ENCODE measurements at regions not wholly inside any gene's neighbourhood (a gene's known extent, or its start where the extent isn't known, plus 50 kb on each side); places are given as distances from the start of the nearest gene placed in this dataset.

- no peak for DNase-seq (ENCODE audit: low spot score)
These were observed 1585.2 kb upstream of the TENM4 start for GRCh38 chr11:81026032-81026431.

DNA sequence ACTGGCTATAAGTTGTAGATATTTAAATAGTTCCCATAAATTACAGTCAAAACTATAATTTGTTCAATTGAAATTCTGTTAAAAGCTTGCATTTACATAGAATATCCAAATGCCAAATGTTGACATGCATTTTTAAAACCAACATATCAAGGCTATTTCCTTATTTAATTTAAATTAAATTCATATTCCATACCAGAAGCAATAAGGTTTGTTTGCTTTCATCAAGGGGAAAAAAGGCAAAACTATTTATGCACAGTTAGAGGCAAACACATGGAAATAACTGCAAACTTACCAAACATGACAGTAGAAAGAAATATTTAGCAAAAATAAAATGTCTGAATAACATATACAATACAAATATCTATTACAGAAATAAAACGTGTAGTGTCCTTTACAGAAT lies 1581.2 kb upstream of the TENM4 start:
- no peak for DNase-seq (ENCODE audit: low spot score)

- DNase-seq (ENCODE audit: low spot score): no peak
These were observed 1569.8 kb upstream of the TENM4 start for GRCh38 chr11:81010631-81011030.

- no peak for DNase-seq (ENCODE audit: low spot score)
These were observed 1566.2 kb upstream of the TENM4 start for GRCh38 chr11:81007046-81007445.

DNA sequence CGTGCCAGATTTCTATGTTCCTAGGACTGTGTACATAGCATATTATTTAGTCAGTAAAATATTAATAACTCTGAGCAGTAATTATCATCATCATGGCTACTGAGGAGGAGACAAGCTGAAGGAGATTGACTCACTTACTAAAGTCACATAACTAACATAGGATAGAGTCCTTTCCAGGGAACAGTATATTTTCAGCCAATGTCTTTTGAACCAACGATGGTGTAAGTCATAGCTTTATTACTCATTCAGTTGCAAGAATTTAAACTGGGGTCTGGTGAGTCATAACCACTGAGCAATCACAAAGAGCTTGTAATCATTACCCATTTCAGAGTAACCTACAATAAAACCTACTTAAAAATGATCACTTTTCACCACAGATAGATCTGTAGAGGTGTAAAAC lies 1564.8 kb upstream of the TENM4 start:
- DNase-seq (ENCODE audit: low spot score): no peak

GRCh38 chr11:81004576-81004975 lies 1563.7 kb upstream of the TENM4 start:
- DNase-seq (ENCODE audit: low spot score): no peak

GRCh38 chr11:81002374-81002773 lies 1561.5 kb upstream of the TENM4 start:
- DNase-seq (ENCODE audit: low spot score): no peak

DNA sequence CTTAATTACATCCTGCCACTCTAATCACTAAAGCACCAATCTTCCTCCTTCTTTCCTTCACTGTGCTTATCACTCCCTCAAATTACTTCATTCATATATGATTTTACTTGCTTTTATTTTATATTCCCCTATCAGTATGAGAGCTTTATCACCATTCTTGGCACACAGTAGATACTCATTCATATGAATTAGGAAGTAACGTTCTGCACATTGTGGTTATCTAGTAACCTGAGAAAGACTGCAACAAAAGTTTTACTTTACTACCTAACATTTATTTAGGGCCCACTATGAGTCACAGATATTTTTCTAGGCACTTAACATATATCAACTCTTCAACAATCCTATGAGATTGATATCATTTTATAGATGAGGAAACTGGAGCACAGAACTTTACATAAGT lies 1559.9 kb upstream of the TENM4 start:
- no peak for DNase-seq (ENCODE audit: low spot score)

DNA sequence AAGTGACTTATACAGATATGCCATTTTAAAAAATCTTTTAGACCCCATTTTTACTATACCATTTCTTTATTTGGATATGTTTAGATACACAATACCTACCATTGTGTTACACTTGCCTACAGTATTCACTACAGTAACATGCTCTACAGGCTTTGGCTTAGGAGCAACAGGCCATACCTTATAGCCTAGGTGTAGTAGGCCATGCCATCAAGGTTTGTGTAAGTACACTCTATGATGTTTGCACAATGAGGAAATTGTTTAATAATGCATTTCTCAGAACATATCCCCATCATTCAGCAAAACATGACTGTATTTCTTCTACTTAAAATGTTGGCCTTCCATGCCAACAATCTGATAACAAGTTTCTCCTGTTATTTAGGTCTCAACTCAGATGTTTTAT lies 1559.5 kb upstream of the TENM4 start:
- DNase-seq (ENCODE audit: low spot score): no peak

DNA sequence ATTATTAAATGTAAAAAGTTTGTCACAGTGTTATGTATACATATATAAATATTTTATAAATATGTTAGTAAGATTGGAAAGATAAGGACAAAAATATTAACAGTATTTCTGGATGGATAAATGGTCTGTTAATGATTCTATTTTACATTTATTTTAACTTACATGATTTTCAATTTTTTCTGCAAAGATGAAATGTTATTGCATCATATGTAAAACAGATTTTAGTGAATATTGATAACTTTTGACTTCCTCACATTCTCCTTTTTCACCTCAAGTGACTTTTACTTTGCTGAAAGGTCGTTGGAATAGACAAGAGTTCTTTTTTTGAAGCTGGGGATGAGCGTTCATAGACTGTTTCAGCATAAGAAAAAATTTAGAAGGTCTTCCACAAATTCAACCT lies 1554.7 kb upstream of the TENM4 start:
- no peak for DNase-seq (ENCODE audit: low spot score)

DNA sequence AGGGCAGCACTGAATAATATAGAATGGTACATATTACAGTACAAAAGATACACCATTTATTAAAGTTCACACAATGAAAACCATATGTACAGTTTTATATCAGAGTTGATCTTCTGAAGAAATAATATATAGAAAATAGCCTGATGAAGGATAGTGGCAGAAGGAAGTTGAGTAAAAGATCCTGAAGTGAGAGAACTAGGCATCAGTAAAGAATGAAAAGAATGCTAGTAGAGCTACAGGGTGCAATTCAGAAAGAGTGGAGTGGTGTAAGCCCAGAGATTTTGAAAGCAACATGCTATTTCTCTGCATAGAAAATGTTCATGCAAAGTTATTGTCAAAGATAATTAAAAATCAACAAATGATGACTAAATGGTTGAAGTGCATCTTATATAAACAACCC lies 1552.7 kb upstream of the TENM4 start:
- DNase-seq (ENCODE audit: low spot score): no peak

- DNase-seq (ENCODE audit: low spot score): no peak
These were observed 1550.1 kb upstream of the TENM4 start for GRCh38 chr11:80990885-80991284.

- no peak for DNase-seq (ENCODE audit: low spot score)
These were observed 1546.3 kb upstream of the TENM4 start for GRCh38 chr11:80987171-80987570.

- no peak for DNase-seq (ENCODE audit: low spot score)
These were observed 1545.7 kb upstream of the TENM4 start for GRCh38 chr11:80986421-80987074.

DNA sequence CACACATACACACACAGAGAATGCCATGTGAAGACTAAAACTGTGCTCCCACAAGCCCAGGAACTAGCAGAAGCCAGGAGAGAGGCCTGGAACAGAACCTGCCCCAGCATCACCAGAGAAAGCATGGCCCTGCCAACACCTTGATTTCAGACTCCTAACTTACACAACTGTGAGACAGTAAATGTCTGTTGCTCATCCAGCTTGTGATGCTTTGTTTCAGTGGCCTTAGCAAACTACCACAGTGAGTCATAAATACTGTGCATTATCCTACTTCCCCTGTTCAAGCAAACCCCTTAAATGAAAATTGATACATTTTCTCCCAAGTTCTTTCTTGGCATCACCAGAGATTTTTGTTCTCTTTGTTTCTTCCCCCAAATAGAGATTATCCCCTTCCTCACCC lies 1539.4 kb upstream of the TENM4 start:
- no peak for DNase-seq (ENCODE audit: low spot score)

GRCh38 chr11:80973786-80974185 lies 1533.0 kb upstream of the TENM4 start:
- no peak for DNase-seq (ENCODE audit: low spot score)

- no peak for DNase-seq (ENCODE audit: low spot score)
These were observed 1529.2 kb upstream of the TENM4 start for GRCh38 chr11:80970037-80970436.

- DNase-seq (ENCODE audit: low spot score): no peak
These were observed 1526.8 kb upstream of the TENM4 start for GRCh38 chr11:80967649-80968048.

DNA sequence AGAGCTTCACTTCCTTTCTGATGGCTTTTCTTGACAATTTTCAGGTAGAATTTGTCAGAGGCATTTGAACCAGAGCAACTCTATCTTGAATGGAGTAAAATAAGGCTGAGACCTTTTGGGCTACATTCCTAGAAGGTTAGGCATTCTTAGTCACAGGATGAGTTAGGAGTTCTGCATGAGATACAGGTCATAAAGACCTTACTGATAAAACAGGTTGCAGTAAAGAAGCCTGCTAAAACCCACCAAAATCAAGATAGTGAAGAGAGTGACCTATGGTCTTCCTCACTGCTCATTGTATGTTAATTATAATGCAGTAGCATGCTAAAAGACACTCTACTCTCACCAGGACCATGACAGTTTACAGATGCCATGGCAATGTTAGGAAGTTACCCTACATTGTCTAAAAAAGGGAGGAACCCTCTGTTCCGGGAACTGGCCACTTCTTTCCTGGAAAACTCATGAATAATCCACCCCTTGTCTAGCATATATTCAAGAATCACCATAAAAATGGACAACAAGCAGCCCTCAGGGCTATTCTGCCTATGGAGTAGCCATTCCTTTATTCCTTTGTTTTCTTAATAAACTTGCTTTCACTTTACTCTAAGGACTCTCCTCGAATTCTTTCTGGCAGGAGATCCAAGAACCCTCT lies 1519.7 kb upstream of the TENM4 start:
- DNase-seq (ENCODE audit: low spot score): no peak

- no peak for DNase-seq (ENCODE audit: low spot score)
These were observed 1518.9 kb upstream of the TENM4 start for GRCh38 chr11:80959751-80960150.

DNA sequence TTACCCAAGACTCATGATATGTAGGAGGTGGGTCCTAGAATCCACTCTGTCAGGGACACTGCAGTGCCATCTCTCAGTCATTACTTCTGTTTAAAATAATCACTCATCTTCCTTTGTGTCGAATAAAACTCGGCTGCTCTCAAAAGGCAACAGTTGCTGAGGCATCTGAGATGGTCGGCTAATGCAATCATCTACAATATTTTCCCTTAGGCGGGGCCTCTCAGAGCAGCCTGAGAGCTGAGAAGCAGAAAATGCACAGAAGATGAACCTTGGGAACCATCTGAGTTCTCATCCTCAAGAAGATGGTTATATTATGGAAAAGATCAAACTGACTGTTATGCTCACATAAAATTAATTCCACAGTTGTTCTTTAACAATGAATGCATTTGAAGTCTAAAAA lies 1518.2 kb upstream of the TENM4 start:
- no peak for DNase-seq (ENCODE audit: low spot score)

DNA sequence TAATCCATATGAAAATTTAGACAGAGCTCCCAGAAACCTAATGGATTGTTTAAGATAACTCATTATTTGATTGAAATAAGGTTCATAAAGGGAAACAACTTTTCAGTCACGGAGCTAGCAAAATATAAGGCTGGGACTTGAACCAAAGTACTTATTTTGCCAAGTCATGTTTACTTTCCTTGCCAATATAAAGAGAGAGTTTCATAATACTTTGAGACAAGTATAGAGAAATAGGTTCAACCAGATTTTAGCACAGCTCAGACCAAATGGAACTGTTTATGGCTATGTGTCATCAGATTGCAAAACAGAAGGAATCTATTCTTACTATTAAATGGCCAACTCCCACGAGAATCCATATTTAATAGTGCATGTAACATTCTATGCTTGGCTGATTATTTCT lies 1517.5 kb upstream of the TENM4 start:
- no peak for DNase-seq (ENCODE audit: low spot score)

DNA sequence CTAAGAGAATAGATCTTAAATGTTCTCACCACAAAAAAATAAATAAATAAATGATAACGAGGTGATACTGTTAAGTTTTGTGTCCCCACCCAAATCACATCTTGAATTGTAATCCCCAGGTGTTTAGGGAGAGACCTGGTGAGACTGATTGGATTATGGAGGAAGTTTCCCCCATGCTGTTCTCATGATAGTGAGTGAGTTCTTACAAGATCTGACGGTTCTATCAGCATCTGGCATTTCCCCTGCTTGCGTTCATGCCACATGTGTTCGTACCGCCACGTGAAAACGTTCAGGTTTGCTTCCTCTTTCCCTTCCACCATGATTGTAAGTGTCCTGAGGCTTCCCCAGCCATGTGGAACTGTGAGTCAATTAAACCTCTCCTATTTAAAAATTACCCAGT lies 1514.8 kb upstream of the TENM4 start:
- DNase-seq (ENCODE audit: low spot score): no peak

- DNase-seq (ENCODE audit: low spot score): no peak
These were observed 1508.0 kb upstream of the TENM4 start for GRCh38 chr11:80948781-80949180.

All from germinal center (tissue), 1 donor.